ENCODE measurements at regions not wholly inside any gene's neighbourhood (a gene's known extent, or its start where the extent isn't known, plus 50 kb on each side); places are given as distances from the start of the nearest gene placed in this dataset.
"Not testable (repeated sequence)": the region's sequence is repeated elsewhere in the genome, so short reads cannot be mapped to it uniquely, and the experiment has no call there.

- DNase-seq: no peak
Measured at GRCh38 chr6:121020656-121021055, 313.6 kb downstream of the TBC1D32 start.

GRCh38 chr6:121008553-121008952 is 325.7 kb downstream of the TBC1D32 start:
- DNase-seq: no peak

GRCh38 chr6:121006024-121006423 is 328.3 kb downstream of the TBC1D32 start:
- DNase-seq: no peak

GRCh38 chr6:121000381-121000780 is 333.9 kb downstream of the TBC1D32 start:
- DNase-seq: no peak

GRCh38 chr6:120996340-120996739 is 337.9 kb downstream of the TBC1D32 start:
- DNase-seq: no peak

GRCh38 chr6:120994573-120994967 is 339.7 kb downstream of the TBC1D32 start:
- no peak for DNase-seq

GRCh38 chr6:120993929-120994572 is 340.2 kb downstream of the TBC1D32 start:
- no peak for DNase-seq

GRCh38 chr6:120992257-120992656 is 342.0 kb downstream of the TBC1D32 start:
- DNase-seq: no peak

GRCh38 chr6:120990866-120991265 is 343.4 kb downstream of the TBC1D32 start:
- DNase-seq: no peak

- no peak for DNase-seq
Measured at GRCh38 chr6:120981835-120982234, 352.4 kb downstream of the TBC1D32 start.

- no peak for DNase-seq
Measured at GRCh38 chr6:120966321-120966720, 368.0 kb downstream of the TBC1D32 start.

GRCh38 chr6:120965814-120966213 is 368.5 kb downstream of the TBC1D32 start:
- DNase-seq: no peak

GRCh38 chr6:120960761-120961160 is 373.5 kb downstream of the TBC1D32 start:
- no peak for DNase-seq

GRCh38 chr6:120954111-120954510 is 380.2 kb downstream of the TBC1D32 start:
- no peak for DNase-seq

GRCh38 chr6:120951258-120951657 is 383.0 kb downstream of the TBC1D32 start:
- no peak for DNase-seq

- no peak for DNase-seq
Measured at GRCh38 chr6:120947111-120947510, 387.2 kb downstream of the TBC1D32 start.

GRCh38 chr6:120945905-120946594 is 388.2 kb downstream of the TBC1D32 start:
- DNase-seq: no peak

GRCh38 chr6:120938876-120939472 is 395.3 kb downstream of the TBC1D32 start:
- no peak for DNase-seq

- DNase-seq: no peak
Measured at GRCh38 chr6:120938164-120938875, 396.0 kb downstream of the TBC1D32 start.

GRCh38 chr6:120935908-120936307 is 398.4 kb downstream of the TBC1D32 start:
- no peak for DNase-seq

- no peak for DNase-seq
Measured at GRCh38 chr6:120935016-120935415, 399.3 kb downstream of the TBC1D32 start.

GRCh38 chr6:120931520-120932180 is 402.6 kb downstream of the TBC1D32 start:
- not testable (repeated sequence) for DNase-seq
